Prostate gland (tissue), 2 donors: ENCODE measurements at regions not wholly inside any gene's neighbourhood (a gene's known extent, or its start where the extent isn't known, plus 50 kb on each side); places are given as distances from the start of the nearest gene placed in this dataset.
"Not testable (repeated sequence)": the region's sequence is repeated elsewhere in the genome, so short reads cannot be mapped to it uniquely, and the experiment has no call there.

Experiments used
- DNase-seq: peaks from one replicate; pipeline ENCODE4 v3.0.0-alpha.2; 2019; ENCODE audit warnings: low spot score
- H3K27ac ChIP-seq, 2 donors: fragments of 200-600 bp; sonication (generic); 2 replicates each; pipeline ENCODE4 v1.5.1; 2017 to 2019
- H3K27me3 ChIP-seq: fragments of 200-600 bp; sonication (generic); replicated peaks from 2 replicates; pipeline ENCODE4 v1.5.1; 2019; ENCODE audit not compliant: insufficient read depth
- H3K36me3 ChIP-seq, 2 donors: fragments of 200-600 bp; sonication (generic); 1 replicate in 1 of 2; 2 replicates in 1 of 2; pipeline versions ENCODE4 v1.5.1 to v1.8.1; 2017 to 2019
- H3K4me1 ChIP-seq: fragments of 200-600 bp; sonication (generic); replicated peaks from 2 replicates; pipeline ENCODE4 v1.5.1; 2019
- H3K4me3 ChIP-seq, 2 donors: fragments of 200-600 bp; sonication (generic); 2 replicates each; pipeline ENCODE4 v1.5.1; 2017 to 2019
- H3K9me3 ChIP-seq: fragments of 200-600 bp; sonication (generic); 2 replicates; pipeline ENCODE4 v1.5.1; 2017
- CTCF ChIP-seq, 4 experiments: fragments of 200-600 bp in 2 of 4; fragments of 450-650 bp in 2 of 4; sonication (generic) in 2 of 4; IDR thresholded peaks; 1 replicate in 3 of 4; 2 replicates in 1 of 4; pipeline ENCODE4 v1.5.1; 2016 to 2019; ENCODE audit warnings: antibody characterized with exemption in 4 of 4, mild to moderate bottlenecking in 2 of 4, moderate library complexity in 2 of 4
- POLR2A ChIP-seq: fragments of 450-650 bp; IDR thresholded peaks from one replicate; pipeline ENCODE4 v1.6.1; 2016; ENCODE audit warnings: antibody characterized with exemption, mild to moderate bottlenecking
- POLR2AphosphoS5 ChIP-seq: sonication (generic); formaldehyde crosslinking; IDR thresholded peaks from one replicate; pipeline ENCODE4 v1.6.1; 2017; ENCODE audit warnings: antibody characterized with exemption
- WGBS: methylation state at CpG from one replicate; pipeline ENCODE4 v1.1.5; 2018; 5-methylcytosine and 5-hydroxymethylcytosine counted together
- intact Hi-C: fragments of 100-400 bp; cut with DNase I; formaldehyde crosslinking; loops from one replicate; pipeline ENCODE4 v1.14.2; 2022

- Histone ChIP-seq H3K4me3 (no peak overlapping the region), H3K4me1 (no peaks in the 10 kb centered on the region), H3K9me3 (no peaks in the 10 kb centered on the region), H3K36me3 (no peaks in the 10 kb centered on the region), H3K27me3 (no peaks in the 10 kb centered on the region), H3K27ac (no peak overlapping the region)
- TF ChIP-seq CTCF (IDR thresholded peaks at IDR 0.05) (no peak), POLR2A (no peak), POLR2AphosphoS5 (no peak)
- 93% methylated on average over 16 of the region's 16 CpGs for WGBS
- intact Hi-C loops, result no loop called here
- DNase-seq, result no peak
Measured at GRCh38 chr13:99729745-99730144, 228.5 kb downstream of the TM9SF2 start.

- H3K27me3 ChIP-seq, H3K9me3 ChIP-seq, H3K4me3 ChIP-seq, DNase-seq, H3K4me1 ChIP-seq, intact Hi-C loops, H3K36me3 ChIP-seq, H3K27ac ChIP-seq: not testable (repeated sequence)
- WGBS, result 88% methylated on average over 6 of the region's 6 CpGs
Measured at GRCh38 chr13:99727651-99728050, 226.4 kb downstream of the TM9SF2 start.

- H3K36me3 ChIP-seq, result no peaks in the 10 kb centered on the region
Measured at GRCh38 chr13:99726282-99726894, 225.1 kb downstream of the TM9SF2 start.

GRCh38 chr13:99725644-99726043 is 224.4 kb downstream of the TM9SF2 start:
- no peaks in the 10 kb centered on the region for H3K9me3 ChIP-seq
- intact Hi-C loops, result no loop called here
- no peak overlapping the region for H3K27ac ChIP-seq
- TF ChIP-seq POLR2A (no peak), CTCF (IDR thresholded peaks at IDR 0.05) (no peak), POLR2AphosphoS5 (no peak)
- whole genome bisulfite sequencing, result 89% methylated on average over 11 of the region's 11 CpGs
- no peaks in the 10 kb centered on the region for H3K27me3 ChIP-seq
- H3K36me3 ChIP-seq, result no peaks in the 10 kb centered on the region
- H3K4me3 ChIP-seq, result no peak overlapping the region
- no peaks in the 10 kb centered on the region for H3K4me1 ChIP-seq
- no peak for DNase-seq

More at GRCh38 chr13:99726282-99726894, 225.1 kb downstream of the TM9SF2 start:
- no peak for TF ChIP-seq CTCF (IDR thresholded peaks at IDR 0.05)
- intact Hi-C loops, result no loop called here
- WGBS, result 76% methylated on average over 10 of the region's 10 CpGs
- no peaks in the 10 kb centered on the region for H3K27me3 ChIP-seq
- H3K9me3 ChIP-seq, result no peaks in the 10 kb centered on the region
- H3K4me1 ChIP-seq, result no peaks in the 10 kb centered on the region
- no peak for DNase-seq
- H3K4me3 ChIP-seq, result no peak overlapping the region
- no peak overlapping the region for H3K27ac ChIP-seq

- Histone ChIP-seq H3K36me3 (no peaks in the 10 kb centered on the region), H3K4me3 (no peak overlapping the region), H3K27ac (no peak overlapping the region), H3K27me3 (no peaks in the 10 kb centered on the region), H3K9me3 (no peaks in the 10 kb centered on the region), H3K4me1 (no peaks in the 10 kb centered on the region)
- no peak for DNase-seq
- WGBS, result 93% methylated on average over 16 of the region's 16 CpGs
- intact Hi-C loops, result no loop called here
- no peak for TF ChIP-seq POLR2A
Measured at GRCh38 chr13:99724633-99725517, 223.6 kb downstream of the TM9SF2 start.

GRCh38 chr13:99723878-99724277 is 222.6 kb downstream of the TM9SF2 start:
- intact Hi-C loops, result no loop called here
- WGBS, result 88% methylated on average over 3 of the region's 3 CpGs

More at GRCh38 chr13:99723878-99724277, 222.6 kb downstream of the TM9SF2 start:
- Histone ChIP-seq H3K9me3 (no peaks in the 10 kb centered on the region), H3K4me3 (no peak overlapping the region), H3K27me3 (no peaks in the 10 kb centered on the region), H3K4me1 (no peaks in the 10 kb centered on the region), H3K36me3 (no peaks in the 10 kb centered on the region), H3K27ac (no peak overlapping the region)
- DNase-seq, result no peak
- TF ChIP-seq POLR2A, result no peak
- no peak for TF ChIP-seq POLR2AphosphoS5
- TF ChIP-seq CTCF (IDR thresholded peaks at IDR 0.05), result no peak
